ENCODE measurements at regions not wholly inside any gene's neighbourhood (a gene's known extent, or its start where the extent isn't known, plus 50 kb on each side); places are given as distances from the start of the nearest gene placed in this dataset.

GRCh38 chr2:36262581-36262980, 93.0 kb upstream of the CRIM1 start (continued):
- TF ChIP-seq RAD21 (IDR thresholded peaks at IDR 0.05 in 1 of 2, conservative IDR thresholded peaks at IDR 0.05 in 1 of 2; ENCODE audit: low read depth in 2 of 2, low read length in 2 of 2): no peak
- TF ChIP-seq CHD7 (IDR thresholded peaks at IDR 0.05; ENCODE audit: insufficient replicate concordance, low read length): no peak
- TF ChIP-seq ZNF274 (IDR thresholded peaks at IDR 0.05; ENCODE audit: borderline replicate concordance, extremely low read depth, low read length): no peak
- TF ChIP-seq E2F6 (IDR thresholded peaks at IDR 0.05): no peak

All from H1 (cell line).